ENCODE measurements at regions not wholly inside any gene's neighbourhood (a gene's known extent, or its start where the extent isn't known, plus 50 kb on each side); places are given as distances from the start of the nearest gene placed in this dataset.

DNA sequence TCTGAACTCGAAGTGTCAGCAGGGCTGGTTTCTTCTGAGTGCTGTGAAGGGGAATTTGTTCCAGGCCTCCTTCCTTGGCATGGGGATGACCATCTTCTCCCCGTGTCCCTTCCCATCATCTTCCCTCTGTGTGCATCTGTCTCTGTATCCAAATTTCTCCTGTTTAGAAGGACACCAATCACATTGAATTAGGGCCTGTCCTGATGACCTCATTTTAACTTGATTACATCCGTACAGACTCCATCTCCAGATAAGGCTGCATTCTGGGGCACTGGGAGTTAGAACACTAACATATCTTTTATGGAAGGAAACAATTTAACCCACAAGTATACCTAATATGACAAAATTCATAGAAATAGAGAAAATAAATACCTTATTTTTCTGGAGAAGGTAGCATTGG, 76.8 kb upstream of the ANKRD1 start:
- ChIA-PET CTCF (no interaction called here), POLR2A (no interaction called here)
- TF ChIP-seq, protein P1, sequence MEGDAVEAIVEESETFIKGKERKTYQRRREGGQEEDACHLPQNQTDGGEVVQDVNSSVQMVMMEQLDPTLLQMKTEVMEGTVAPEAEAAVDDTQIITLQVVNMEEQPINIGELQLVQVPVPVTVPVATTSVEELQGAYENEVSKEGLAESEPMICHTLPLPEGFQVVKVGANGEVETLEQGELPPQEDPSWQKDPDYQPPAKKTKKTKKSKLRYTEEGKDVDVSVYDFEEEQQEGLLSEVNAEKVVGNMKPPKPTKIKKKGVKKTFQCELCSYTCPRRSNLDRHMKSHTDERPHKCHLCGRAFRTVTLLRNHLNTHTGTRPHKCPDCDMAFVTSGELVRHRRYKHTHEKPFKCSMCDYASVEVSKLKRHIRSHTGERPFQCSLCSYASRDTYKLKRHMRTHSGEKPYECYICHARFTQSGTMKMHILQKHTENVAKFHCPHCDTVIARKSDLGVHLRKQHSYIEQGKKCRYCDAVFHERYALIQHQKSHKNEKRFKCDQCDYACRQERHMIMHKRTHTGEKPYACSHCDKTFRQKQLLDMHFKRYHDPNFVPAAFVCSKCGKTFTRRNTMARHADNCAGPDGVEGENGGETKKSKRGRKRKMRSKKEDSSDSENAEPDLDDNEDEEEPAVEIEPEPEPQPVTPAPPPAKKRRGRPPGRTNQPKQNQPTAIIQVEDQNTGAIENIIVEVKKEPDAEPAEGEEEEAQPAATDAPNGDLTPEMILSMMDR (IDR thresholded peaks at IDR 0.05; ENCODE audit: insufficient read depth, low read depth, low read length), result no peak
- no peak for DNase-seq (ENCODE audit: low read depth)
- no peaks in the 10 kb centered on the region for H3K36me3 ChIP-seq (ENCODE audit: control insufficient read depth, insufficient read depth, low read length)
- no peak overlapping the region for H3K4me3 ChIP-seq (ENCODE audit: low read depth, low read length)
- no peaks in the 10 kb centered on the region for H3K27me3 ChIP-seq (ENCODE audit: control insufficient read depth, insufficient read depth, low read length)

- no peak overlapping the region for H3K4me3 ChIP-seq (ENCODE audit: low read depth, low read length)
- H3K36me3 ChIP-seq (ENCODE audit: control insufficient read depth, insufficient read depth, low read length), result no peaks in the 10 kb centered on the region
- no peaks in the 10 kb centered on the region for H3K27me3 ChIP-seq (ENCODE audit: control insufficient read depth, insufficient read depth, low read length)
- TF ChIP-seq, protein P1 (IDR thresholded peaks at IDR 0.05; ENCODE audit: insufficient read depth, low read depth, low read length), result no peak
- no peak for DNase-seq (ENCODE audit: low read depth)
- CTCF ChIA-PET, result interaction anchor here (0.8 to 1.6 kb wide), 3 partner anchors 11 to 240 kb away, joined by 3 to 5 read pairs (median 3); no protein-coding TSS in a partner anchor
- POLR2A ChIA-PET, result no interaction called here
These were observed 78.0 kb upstream of the ANKRD1 start for GRCh38 chr10:90998733-90999511.

DNA sequence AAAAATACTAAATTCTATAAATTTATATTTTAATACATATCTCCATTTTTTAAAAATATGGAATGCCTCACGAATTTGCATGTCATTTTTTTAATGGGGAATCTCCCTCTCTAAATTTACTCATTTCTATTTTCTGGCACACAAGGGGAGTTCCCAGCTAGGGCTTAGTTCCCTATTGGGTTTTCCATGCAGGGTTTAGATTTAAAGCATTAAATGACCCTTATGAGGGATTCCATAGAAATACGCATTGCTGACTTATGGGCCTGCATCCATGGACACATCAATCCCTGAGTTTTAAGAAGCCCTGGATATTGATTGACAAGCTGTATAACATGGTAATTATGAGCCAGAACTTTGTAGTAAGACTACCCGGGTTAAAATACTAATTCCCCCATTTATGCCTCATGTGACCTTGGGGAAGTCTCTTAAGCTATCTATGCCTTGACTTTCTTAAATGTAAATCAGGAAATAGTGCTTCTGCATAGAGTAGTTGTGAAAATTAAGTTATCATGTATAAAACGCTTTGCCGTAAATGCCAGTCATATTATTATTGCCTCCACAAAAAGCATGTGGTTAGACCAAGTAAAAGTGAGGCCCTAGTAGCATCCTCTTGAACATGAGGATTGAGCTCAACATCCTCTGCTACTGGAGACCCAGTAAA, 78.8 kb upstream of the ANKRD1 start:
- Histone ChIP-seq H3K36me3 (ENCODE audit: control insufficient read depth, insufficient read depth, low read length) (no peaks in the 10 kb centered on the region), H3K27me3 (ENCODE audit: control insufficient read depth, insufficient read depth, low read length) (no peaks in the 10 kb centered on the region), H3K4me3 (ENCODE audit: low read depth, low read length) (no peak overlapping the region)
- ChIA-PET CTCF (interaction anchor here (0.5 to 1.6 kb wide), 5 partner anchors 10 to 251 kb away, joined by 3 to 6 read pairs (median 4); no protein-coding TSS in a partner anchor), POLR2A (no interaction called here)
- TF ChIP-seq, protein P1 (IDR thresholded peaks at IDR 0.05; ENCODE audit: insufficient read depth, low read depth, low read length), result no peak
- DNase-seq (ENCODE audit: low read depth), result no peak

- Histone ChIP-seq H3K36me3 (ENCODE audit: control insufficient read depth, insufficient read depth, low read length) (no peaks in the 10 kb centered on the region), H3K27me3 (ENCODE audit: control insufficient read depth, insufficient read depth, low read length) (no peaks in the 10 kb centered on the region), H3K4me3 (ENCODE audit: low read depth, low read length) (no peak overlapping the region)
- CTCF ChIA-PET, result interaction anchor here (0.5 to 1.7 kb wide), 5 partner anchors 9 to 255 kb away, joined by 3 to 6 read pairs (median 5); no protein-coding TSS in a partner anchor
- no peak for DNase-seq (ENCODE audit: low read depth)
- POLR2A ChIA-PET, result no interaction called here
- TF ChIP-seq, protein P1 (IDR thresholded peaks at IDR 0.05; ENCODE audit: insufficient read depth, low read depth, low read length), result no peak
These were observed 79.6 kb upstream of the ANKRD1 start for GRCh38 chr10:91000470-91000869.

- POLR2A ChIA-PET, result no interaction called here
- no peaks in the 10 kb centered on the region for H3K36me3 ChIP-seq (ENCODE audit: control insufficient read depth, insufficient read depth, low read length)
- H3K27me3 ChIP-seq (ENCODE audit: control insufficient read depth, insufficient read depth, low read length), result no peaks in the 10 kb centered on the region
- H3K4me3 ChIP-seq (ENCODE audit: low read depth, low read length), result no peak overlapping the region
- CTCF ChIA-PET, result interaction anchor here (0.5 to 6.8 kb wide), 4 partner anchors 9 to 254 kb away, joined by 3 to 63 read pairs (median 6); no protein-coding TSS in a partner anchor
- TF ChIP-seq, protein P1 (IDR thresholded peaks at IDR 0.05; ENCODE audit: insufficient read depth, low read depth, low read length), result no peak
- DNase-seq (ENCODE audit: low read depth), result no peak
These were observed 80.1 kb upstream of the ANKRD1 start for GRCh38 chr10:91000985-91001384.

All from BJ (cell line).